ENCODE measurements at regions not wholly inside any gene's neighbourhood (a gene's known extent, or its start where the extent isn't known, plus 50 kb on each side); places are given as distances from the start of the nearest gene placed in this dataset.

- Histone ChIP-seq H3K4me3 (ENCODE audit: low read depth in 1 of 2, low read length in 2 of 2) (no peak overlapping the region), H3K27ac (ENCODE audit: low read length) (no peak overlapping the region), H4K20me1 (ENCODE audit: insufficient read depth, low read length) (no peaks in the 10 kb centered on the region), H2AFZ (ENCODE audit: low read depth, low read length) (no peak overlapping the region), H3K9ac (ENCODE audit: low read depth, low read length) (no peak overlapping the region), H3K4me2 (ENCODE audit: insufficient read depth, low read length) (no peak overlapping the region), H3K9me3 (ENCODE audit: insufficient read depth, low read length, severe bottlenecking) (no peaks in the 10 kb centered on the region), H3K4me1 (ENCODE audit: insufficient read depth, low read length) (no peaks in the 10 kb centered on the region), H3K27me3 (ENCODE audit: insufficient read depth, low read length, poor library complexity) (peaks cover 27% of the 10 kb centered on the region), H3K36me3 (ENCODE audit: insufficient read depth, low read length) (no peaks in the 10 kb centered on the region), H3K79me2 (ENCODE audit: insufficient read depth, low read length) (no peaks in the 10 kb centered on the region)
- DNase-seq (no peak), ATAC-seq (ENCODE audit: insufficient read depth, low read depth) (no peak)
- TF ChIP-seq EZH2 (IDR thresholded peaks at IDR 0.05; ENCODE audit: borderline replicate concordance, low read depth, low read length, severe bottlenecking) (no peak), CTCF (IDR thresholded peaks at IDR 0.05; ENCODE audit: borderline replicate concordance, extremely low read depth, low read length, poor library complexity, severe bottlenecking) (no peak)
Observed at GRCh38 chr3:193824365-193824764, 231.4 kb downstream of the OPA1 start.

GRCh38 chr3:193825617-193826016, 232.6 kb downstream of the OPA1 start:
- Histone ChIP-seq H3K36me3 (ENCODE audit: insufficient read depth, low read length) (no peaks in the 10 kb centered on the region), H3K9me3 (ENCODE audit: insufficient read depth, low read length, severe bottlenecking) (no peaks in the 10 kb centered on the region), H2AFZ (ENCODE audit: low read depth, low read length) (no peak overlapping the region), H3K27ac (ENCODE audit: low read length) (no peak overlapping the region), H3K4me1 (ENCODE audit: insufficient read depth, low read length) (no peaks in the 10 kb centered on the region), H3K79me2 (ENCODE audit: insufficient read depth, low read length) (no peaks in the 10 kb centered on the region), H3K27me3 (ENCODE audit: insufficient read depth, low read length, poor library complexity) (peaks cover 27% of the 10 kb centered on the region), H3K9ac (ENCODE audit: low read depth, low read length) (no peak overlapping the region), H3K4me2 (ENCODE audit: insufficient read depth, low read length) (no peak overlapping the region), H4K20me1 (ENCODE audit: insufficient read depth, low read length) (no peaks in the 10 kb centered on the region), H3K4me3 (ENCODE audit: low read depth in 1 of 2, low read length in 2 of 2) (no peak overlapping the region)
- TF ChIP-seq CTCF (IDR thresholded peaks at IDR 0.05; ENCODE audit: borderline replicate concordance, extremely low read depth, low read length, poor library complexity, severe bottlenecking) (no peak), EZH2 (IDR thresholded peaks at IDR 0.05; ENCODE audit: borderline replicate concordance, low read depth, low read length, severe bottlenecking) (no peak)
- ATAC-seq (ENCODE audit: insufficient read depth, low read depth), result no peak
- no peak for DNase-seq

GRCh38 chr3:193826159-193826795, 233.3 kb downstream of the OPA1 start:
- no peaks in the 10 kb centered on the region for H3K9me3 ChIP-seq (ENCODE audit: insufficient read depth, low read length, severe bottlenecking)
- H3K9ac ChIP-seq (ENCODE audit: low read depth, low read length), result no peak overlapping the region
- H3K4me2 ChIP-seq (ENCODE audit: insufficient read depth, low read length), result no peak overlapping the region
- H3K36me3 ChIP-seq (ENCODE audit: insufficient read depth, low read length), result no peaks in the 10 kb centered on the region
- H3K27ac ChIP-seq (ENCODE audit: low read length), result no peak overlapping the region
- no peaks in the 10 kb centered on the region for H3K4me1 ChIP-seq (ENCODE audit: insufficient read depth, low read length)
- no peak for TF ChIP-seq EZH2 (IDR thresholded peaks at IDR 0.05; ENCODE audit: borderline replicate concordance, low read depth, low read length, severe bottlenecking)
- TF ChIP-seq CTCF (IDR thresholded peaks at IDR 0.05; ENCODE audit: borderline replicate concordance, extremely low read depth, low read length, poor library complexity, severe bottlenecking), result no peak
- ATAC-seq (ENCODE audit: insufficient read depth, low read depth) (no peak), DNase-seq (no peak)
- peaks cover 27% of the 10 kb centered on the region for H3K27me3 ChIP-seq (ENCODE audit: insufficient read depth, low read length, poor library complexity)
- H3K4me3 ChIP-seq (ENCODE audit: low read depth in 1 of 2, low read length in 2 of 2), result no peak overlapping the region
- H4K20me1 ChIP-seq (ENCODE audit: insufficient read depth, low read length), result no peaks in the 10 kb centered on the region
- H3K79me2 ChIP-seq (ENCODE audit: insufficient read depth, low read length), result no peaks in the 10 kb centered on the region
- H2AFZ ChIP-seq (ENCODE audit: low read depth, low read length), result no peak overlapping the region
